Heart left ventricle (tissue), 16 donors: ENCODE measurements at regions not wholly inside any gene's neighbourhood (a gene's known extent, or its start where the extent isn't known, plus 50 kb on each side); places are given as distances from the start of the nearest gene placed in this dataset.

Source experiments
- ATAC-seq, 4 donors: fragments of 200-7000 bp; cut with Tn5 transposase; one replicate each; pipeline ENCODE4 v1.9.1; 2020 to 2022; ENCODE audit warnings: moderate library complexity in 4 of 4, mild to moderate bottlenecking in 3 of 4, moderate number of reproducible peaks in 1 of 4
- DNase-seq, 5 donors: peaks; one replicate each; pipeline ENCODE4 v3.0.0-alpha.2; 2020
- H3K27ac ChIP-seq, 12 donors: fragments of 200-600 bp; sonication (generic) in 4 of 12; one replicate each; pipeline versions ENCODE4 v1.5.0 to v1.8.0; 2016 to 2022; ENCODE audit warnings: mild to moderate bottlenecking in 2 of 12
- H3K27me3 ChIP-seq, 9 donors: fragments of 200-600 bp; sonication (generic) in 2 of 9; one replicate each; pipeline versions ENCODE4 v1.5.1 to v1.8.0; 2016 to 2022; ENCODE audit warnings: mild to moderate bottlenecking in 3 of 9
- H3K36me3 ChIP-seq, 9 donors: fragments of 200-600 bp; sonication (generic) in 2 of 9; one replicate each; pipeline versions ENCODE4 v1.5.0 to v1.8.0; 2018 to 2022; ENCODE audit warnings: mild to moderate bottlenecking in 2 of 9
- H3K4me1 ChIP-seq, 12 donors: fragments of 200-600 bp; sonication (generic) in 4 of 12; one replicate each; pipeline versions ENCODE4 v1.5.0 to v1.8.0; 2016 to 2022; ENCODE audit warnings: mild to moderate bottlenecking in 3 of 12
- H3K4me3 ChIP-seq, 12 donors: fragments of 200-600 bp; sonication (generic) in 4 of 12; one replicate each; pipeline versions ENCODE4 v1.5.0 to v1.8.0; 2017 to 2022; ENCODE audit warnings: mild to moderate bottlenecking in 9 of 12, moderate library complexity in 4 of 12
- H3K9me3 ChIP-seq, 12 donors: fragments of 200-600 bp; sonication (generic) in 4 of 12; one replicate each; pipeline versions ENCODE4 v1.5.0 to v1.8.0; 2016 to 2022; ENCODE audit warnings: mild to moderate bottlenecking in 1 of 12
- POLR2A ChIP-seq, 2 donors: fragments of 450-650 bp; IDR thresholded peaks; one replicate each; pipeline ENCODE4 v1.6.1; 2017; ENCODE audit warnings: antibody characterized with exemption in 2 of 2, mild to moderate bottlenecking in 2 of 2, moderate library complexity in 2 of 2
- WGBS, 4 donors: extraction: QIAGEN DNeasy Blood & Tissue Kit in 2 of 4; methylation state at CpG; one replicate each; pipeline versions ENCODE4 v1.1.5 to v1.1.7; 2013 to 2018; 5-methylcytosine and 5-hydroxymethylcytosine counted together
- intact Hi-C, 10 donors: fragments of 100-400 bp; cut with DNase I; formaldehyde crosslinking; loops; one replicate each; pipeline versions ENCODE4 v1.11.1 to v1.14.2; 2022
- TF ChIP-seq, protein P1 (sequence below), 12 donors: fragments of 200-600 bp; sonication (generic) in 4 of 12; IDR thresholded peaks; one replicate each; pipeline versions ENCODE4 v1.5.0 to v1.8.0; 2018 to 2022; ENCODE audit warnings: antibody characterized with exemption in 12 of 12, mild to moderate bottlenecking in 5 of 12
- donor health status: ischemic (EF 13 %, LVEDD 7.1; RV severe dilation, severe dysfunction).
- donor health status: healthy with polysubstance abuse.
- donor health status: DM: no; HTN: yes; CAD: no.
- donor health status: DM: no; HTN: no; CAD: no.
- donor health status: ischemic (EF 25% LVEDD 6.9; RV normal size, moderate dysfunction).
- donor health status: ischemic (EF 25% LVEDD 5.7; RV mildly dilated, moderate dysfunction).
- donor health status: healthy.
- donor health status: DM: yes; HTN: yes; CAD: no.
- donor health status: ischemic (EF 35%, LVEDD 5.7; RV mildly dilated, moderate dysfunction).
- donor health status: nonischemic (EF 11% LVEDD 7.7; RV severe dilation, severe dysfunction).
- donor health status: DM: yes; HTN: yes; CAD: no.
- donor health status: PGD.
- donor health status: ischemic (EF 29% LVEDD 5.4; RV normal size, mild dysfunction).
- donor health status: nonischemic (EF 23%, LVEDD 6.1; RV moderate dilation, normal function).

DNA sequence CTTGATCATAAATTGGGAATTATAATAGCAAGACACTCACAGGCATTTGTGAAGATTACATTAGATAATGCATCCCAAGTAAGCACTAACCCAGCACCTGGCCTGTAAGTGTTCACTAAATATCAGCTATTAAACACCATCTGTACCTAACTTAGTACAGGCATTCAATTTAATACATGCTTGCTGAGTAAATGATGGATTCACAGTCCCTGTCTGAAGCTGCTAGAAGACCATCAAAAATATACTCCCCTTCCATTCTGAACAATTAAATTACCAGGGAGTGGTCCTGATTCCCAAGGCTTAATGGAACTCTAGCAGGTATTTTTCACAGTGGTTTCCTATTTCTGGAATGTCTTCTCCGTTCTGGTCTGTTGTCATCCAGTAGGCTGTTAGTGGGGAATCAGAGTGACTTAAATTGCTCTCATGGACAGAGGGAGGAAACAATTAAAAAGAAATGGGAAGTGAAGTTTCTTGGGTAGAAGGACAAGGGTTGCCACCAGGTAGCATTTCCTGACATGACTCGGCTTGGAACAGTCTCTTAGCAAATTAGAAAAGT is 233.9 kb downstream of the PTTG2 start:
- H3K9me3 ChIP-seq, result peaks cover 0 to 9% (median 0%) of the 10 kb centered on the region in 12 donors
- no peaks in the 10 kb centered on the region for H3K27me3 ChIP-seq
- intact Hi-C loops, result loop anchor here in 2 of 10 donors (5.0 to 10.0 kb wide), 2 partner anchors 123 to 301 kb away; no protein-coding TSS in a partner anchor
- DNase-seq, result no peak
- H3K27ac ChIP-seq, result peak overlapping the region in 1 of 12 donors; percentile 49
- TF ChIP-seq, protein P1, sequence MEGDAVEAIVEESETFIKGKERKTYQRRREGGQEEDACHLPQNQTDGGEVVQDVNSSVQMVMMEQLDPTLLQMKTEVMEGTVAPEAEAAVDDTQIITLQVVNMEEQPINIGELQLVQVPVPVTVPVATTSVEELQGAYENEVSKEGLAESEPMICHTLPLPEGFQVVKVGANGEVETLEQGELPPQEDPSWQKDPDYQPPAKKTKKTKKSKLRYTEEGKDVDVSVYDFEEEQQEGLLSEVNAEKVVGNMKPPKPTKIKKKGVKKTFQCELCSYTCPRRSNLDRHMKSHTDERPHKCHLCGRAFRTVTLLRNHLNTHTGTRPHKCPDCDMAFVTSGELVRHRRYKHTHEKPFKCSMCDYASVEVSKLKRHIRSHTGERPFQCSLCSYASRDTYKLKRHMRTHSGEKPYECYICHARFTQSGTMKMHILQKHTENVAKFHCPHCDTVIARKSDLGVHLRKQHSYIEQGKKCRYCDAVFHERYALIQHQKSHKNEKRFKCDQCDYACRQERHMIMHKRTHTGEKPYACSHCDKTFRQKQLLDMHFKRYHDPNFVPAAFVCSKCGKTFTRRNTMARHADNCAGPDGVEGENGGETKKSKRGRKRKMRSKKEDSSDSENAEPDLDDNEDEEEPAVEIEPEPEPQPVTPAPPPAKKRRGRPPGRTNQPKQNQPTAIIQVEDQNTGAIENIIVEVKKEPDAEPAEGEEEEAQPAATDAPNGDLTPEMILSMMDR (IDR thresholded peaks at IDR 0.05), result no peak
- no peak for TF ChIP-seq POLR2A (IDR thresholded peaks at IDR 0.05)
- ATAC-seq, result no peak
- 62 to 75% (median 72%) methylated on average over 2 of the region's 2 CpGs for WGBS, 4 donors
- H3K4me1 ChIP-seq, result peaks cover 0 to 51% (median 14%) of the 10 kb centered on the region in 12 donors
- no peaks in the 10 kb centered on the region for H3K36me3 ChIP-seq
- no peak overlapping the region for H3K4me3 ChIP-seq

DNA sequence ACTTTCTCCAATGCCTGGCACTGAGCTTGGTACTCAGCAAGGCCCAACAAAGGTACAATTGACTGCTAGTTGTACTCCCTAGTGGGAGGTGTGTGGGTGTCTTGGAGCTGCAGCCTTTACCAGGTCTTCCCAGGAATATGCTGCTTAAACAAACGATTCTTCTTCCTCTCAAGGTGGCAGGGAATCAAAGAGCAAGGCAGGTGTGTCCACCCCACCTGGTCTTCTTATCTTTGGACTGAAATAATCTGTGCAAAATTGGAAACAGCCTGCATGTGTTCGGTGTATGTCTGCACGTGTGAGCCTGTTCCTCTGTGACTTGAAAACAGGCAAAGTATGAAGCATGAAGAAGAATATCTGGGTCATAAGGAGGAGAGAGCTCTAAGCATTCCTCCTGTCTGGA is 235.3 kb downstream of the PTTG2 start:
- Histone ChIP-seq H3K4me3 (no peak overlapping the region), H3K4me1 (peaks cover 0 to 39% (median 8%) of the 10 kb centered on the region in 12 donors), H3K27me3 (no peaks in the 10 kb centered on the region), H3K9me3 (peaks cover 0 to 9% (median 0%) of the 10 kb centered on the region in 12 donors), H3K36me3 (no peaks in the 10 kb centered on the region), H3K27ac (no peak overlapping the region)
- intact Hi-C loops, result loop anchor here in 1 of 10 donors (10.0 kb wide), 1 partner anchor 299 kb away; no protein-coding TSS in a partner anchor
- DNase-seq, result no peak
- TF ChIP-seq POLR2A (IDR thresholded peaks at IDR 0.05), result no peak
- TF ChIP-seq, protein P1 (IDR thresholded peaks at IDR 0.05), result no peak
- 58 to 77% (median 65%) methylated on average over 3 of the region's 3 CpGs for WGBS, 4 donors
- no peak for ATAC-seq

DNA sequence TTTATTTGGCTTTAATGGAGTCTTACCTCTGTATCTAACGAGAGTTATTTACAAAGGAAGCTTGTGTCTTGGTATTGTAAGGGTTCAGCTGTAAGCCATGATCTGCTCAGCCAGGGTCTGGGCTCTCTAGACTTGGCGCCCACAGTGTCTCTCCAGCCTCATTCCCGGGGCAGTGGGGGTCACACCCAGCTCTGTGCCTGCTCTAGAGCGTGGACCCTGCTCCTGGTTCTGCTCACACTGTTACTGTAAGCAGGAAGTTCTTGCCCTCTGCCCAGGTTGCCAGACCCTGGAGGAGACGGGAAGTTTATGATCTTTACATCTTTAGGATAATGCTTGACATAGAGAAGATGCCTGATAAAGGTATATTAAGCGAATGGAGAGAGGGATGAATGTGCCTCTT is 235.7 kb downstream of the PTTG2 start:
- 78 to 90% (median 83%) methylated on average over 6 of the region's 6 CpGs for WGBS, 4 donors
- peaks cover 0 to 9% (median 0%) of the 10 kb centered on the region in 12 donors for H3K9me3 ChIP-seq
- no peak for DNase-seq
- TF ChIP-seq, protein P1 (IDR thresholded peaks at IDR 0.05), result no peak
- no peak for TF ChIP-seq POLR2A (IDR thresholded peaks at IDR 0.05)
- no peak overlapping the region for H3K27ac ChIP-seq
- H3K36me3 ChIP-seq, result no peaks in the 10 kb centered on the region
- peaks cover 0 to 35% (median 4%) of the 10 kb centered on the region in 12 donors for H3K4me1 ChIP-seq
- ATAC-seq, result no peak
- no peak overlapping the region for H3K4me3 ChIP-seq
- no peaks in the 10 kb centered on the region for H3K27me3 ChIP-seq
- intact Hi-C loops, result loop anchor here in 1 of 10 donors (10.0 kb wide), 1 partner anchor 299 kb away; no protein-coding TSS in a partner anchor

DNA sequence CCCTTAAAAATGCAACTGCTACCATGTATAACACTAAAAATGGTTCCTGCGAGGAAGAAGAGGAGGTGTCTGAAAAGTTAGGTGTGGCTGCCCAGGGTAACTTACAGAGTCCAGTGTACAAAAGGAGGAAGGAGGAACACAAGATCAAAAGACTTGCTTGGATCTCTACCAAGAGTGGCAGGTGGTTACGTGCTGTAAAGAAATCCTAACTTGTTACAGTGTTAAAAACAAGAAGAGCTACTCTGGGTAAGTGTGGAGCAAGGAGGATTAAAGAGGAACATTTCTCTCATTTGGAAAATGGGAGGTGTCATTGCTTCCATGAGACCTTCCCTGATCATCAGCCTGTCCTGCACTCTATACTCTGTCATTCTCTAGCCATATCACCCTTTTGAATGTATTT is 242.0 kb downstream of the PTTG2 start:
- H3K4me1 ChIP-seq, result no peaks in the 10 kb centered on the region
- H3K27me3 ChIP-seq, result no peaks in the 10 kb centered on the region
- DNase-seq (no peak), ATAC-seq (no peak)
- no peaks in the 10 kb centered on the region for H3K36me3 ChIP-seq
- no peak overlapping the region for H3K27ac ChIP-seq
- peaks cover 0 to 7% (median 0%) of the 10 kb centered on the region in 12 donors for H3K9me3 ChIP-seq
- 54 to 71% (median 62%) methylated on average over 2 of the region's 2 CpGs for WGBS, 4 donors
- no peak for TF ChIP-seq POLR2A (IDR thresholded peaks at IDR 0.05)
- TF ChIP-seq, protein P1 (IDR thresholded peaks at IDR 0.05), result no peak
- intact Hi-C loops, result no loop called here
- no peak overlapping the region for H3K4me3 ChIP-seq
